GM23338 (cell line): ENCODE measurements at regions not wholly inside any gene's neighbourhood (a gene's known extent, or its start where the extent isn't known, plus 50 kb on each side); places are given as distances from the start of the nearest gene placed in this dataset.

Experiments
- ATAC-seq: fragments of 200-7000 bp; cut with Tn5 transposase; 3 replicates; pipeline ENCODE4 v1.9.1; 2020
- DNase-seq: peaks from one replicate; pipeline ENCODE4 v3.0.0-alpha.2; 2015; ENCODE audit warnings: low spot score
- H2AFZ ChIP-seq: fragments of 200-600 bp; sonication (generic); 2 replicates; pipeline ENCODE4 v1.8.0; 2016; ENCODE audit warnings: antibody characterized with exemption, mild to moderate bottlenecking, moderate library complexity
- H3F3A ChIP-seq: fragments of 200-600 bp; sonication (generic); replicated peaks from 2 replicates; pipeline ENCODE4 v1.8.0; 2017; ENCODE audit warnings: antibody characterized with exemption, mixed run types, low read depth
- H3K27ac ChIP-seq: fragments of 200-600 bp; sonication (generic); 2 replicates; pipeline ENCODE4 v1.6.1; 2016; ENCODE audit warnings: low read depth
- H3K27me3 ChIP-seq: fragments of 200-600 bp; sonication (generic); 2 replicates; pipeline ENCODE4 v1.8.0; 2016; ENCODE audit warnings: mild to moderate bottlenecking, mixed run types, moderate library complexity; ENCODE audit not compliant: insufficient read depth
- H3K36me3 ChIP-seq: fragments of 200-600 bp; sonication (generic); 2 replicates; pipeline ENCODE4 v1.8.0; 2016; ENCODE audit warnings: mild to moderate bottlenecking; ENCODE audit not compliant: insufficient read depth
- H3K4me1 ChIP-seq: fragments of 200-600 bp; sonication (generic); 2 replicates; pipeline ENCODE4 v1.8.0; 2016; ENCODE audit warnings: mild to moderate bottlenecking, moderate library complexity; ENCODE audit not compliant: insufficient read depth
- H3K4me2 ChIP-seq: fragments of 200-600 bp; sonication (generic); 2 replicates; pipeline ENCODE4 v1.7.1; 2017; ENCODE audit warnings: mixed run types
- H3K4me3 ChIP-seq: fragments of 200-600 bp; sonication (generic); 2 replicates; pipeline ENCODE4 v1.6.1; 2016; ENCODE audit warnings: mixed run types
- H3K79me2 ChIP-seq: fragments of 200-600 bp; sonication (generic); replicated peaks from 2 replicates; pipeline ENCODE4 v1.8.0; 2017; ENCODE audit warnings: mild to moderate bottlenecking; ENCODE audit not compliant: insufficient read depth
- H3K9me2 ChIP-seq: fragments of 200-600 bp; sonication (generic); 2 replicates; pipeline ENCODE4 v1.8.0; 2017; ENCODE audit not compliant: insufficient read depth
- H4K20me1 ChIP-seq: fragments of 200-600 bp; sonication (generic); replicated peaks from 2 replicates; pipeline ENCODE4 v1.8.0; 2017; ENCODE audit warnings: mild to moderate bottlenecking; ENCODE audit not compliant: insufficient read depth
- H3K27ac Mint-ChIP-seq: 2 replicates; pipeline ENCODE4 v1.8.0; 2020; ENCODE audit warnings: inconsistent platforms, mild to moderate bottlenecking, moderate library complexity, mixed read lengths
- H3K27me3 Mint-ChIP-seq: 3 replicates; pipeline ENCODE4 v1.8.0; 2022; ENCODE audit warnings: low read depth, mild to moderate bottlenecking, moderate library complexity, mixed read lengths, inconsistent platforms; ENCODE audit not compliant: insufficient read depth, poor library complexity
- H3K36me3 Mint-ChIP-seq: 3 replicates; pipeline ENCODE4 v1.8.0; 2021; ENCODE audit warnings: low read depth, mild to moderate bottlenecking, inconsistent platforms, moderate library complexity, mixed read lengths
- H3K4me1 Mint-ChIP-seq: 3 replicates; pipeline ENCODE4 v1.8.0; 2020; ENCODE audit warnings: mild to moderate bottlenecking, inconsistent platforms, mixed read lengths
- H3K4me3 Mint-ChIP-seq: 3 replicates; pipeline ENCODE4 v1.8.0; 2021; ENCODE audit warnings: moderate library complexity, mild to moderate bottlenecking, inconsistent platforms, mixed read lengths
- H3K9me3 Mint-ChIP-seq: 3 replicates; pipeline ENCODE4 v1.8.0; 2020; ENCODE audit warnings: moderate library complexity, mild to moderate bottlenecking, inconsistent platforms, mixed read lengths
- CREB1 ChIP-seq: fragments of 250-450 bp; sonication (Bioruptor Pico); IDR thresholded peaks from 2 replicates; pipeline ENCODE4 v1.5.0; 2020; ENCODE audit warnings: low read depth, mild to moderate bottlenecking, moderate library complexity
- CTCF ChIP-seq, 2 experiments: fragments of 200-600 bp in 1 of 2; sonication (generic) in 1 of 2; conservative IDR thresholded peaks; 2 replicates each; pipeline versions ENCODE4 v1.5.1 to v1.6.1; 2016 to 2017; ENCODE audit warnings: antibody characterized with exemption in 2 of 2, low read depth in 2 of 2, mild to moderate bottlenecking in 2 of 2, moderate library complexity in 1 of 2
- ETS1 ChIP-seq: IDR thresholded peaks from 2 replicates; pipeline ENCODE4 v1.6.1; 2016; ENCODE audit warnings: antibody characterized with exemption
- EZH2 ChIP-seq: fragments of 200-600 bp; sonication (generic); IDR thresholded peaks from one replicate; pipeline ENCODE4 v1.8.0; 2017; ENCODE audit warnings: antibody characterized with exemption, mild to moderate bottlenecking, low read depth; ENCODE audit not compliant: unreplicated experiment
- EZH2phosphoT487 ChIP-seq: fragments of 200-600 bp; sonication (generic); IDR thresholded peaks from one replicate; pipeline ENCODE4 v1.8.1; 2018; ENCODE audit warnings: antibody characterized with exemption; ENCODE audit not compliant: unreplicated experiment
- JUNB ChIP-seq: IDR thresholded peaks from one replicate; pipeline ENCODE4 v1.6.1; 2016; ENCODE audit warnings: antibody characterized with exemption; ENCODE audit not compliant: unreplicated experiment
- POLR2AphosphoS5 ChIP-seq: IDR thresholded peaks from 2 replicates; pipeline ENCODE4 v1.6.1; 2016; ENCODE audit warnings: antibody characterized with exemption, low read depth
- STAT1 ChIP-seq: IDR thresholded peaks from one replicate; pipeline ENCODE4 v1.6.1; 2016; ENCODE audit warnings: antibody characterized with exemption; ENCODE audit not compliant: unreplicated experiment
- ZNF114 ChIP-seq: fragments of 250-450 bp; sonication (Bioruptor Pico); IDR thresholded peaks from 2 replicates; pipeline ENCODE4 v1.5.0; 2020; ENCODE audit warnings: mild to moderate bottlenecking, moderate library complexity
- ZNF331 ChIP-seq: fragments of 250-450 bp; sonication (Bioruptor Pico); IDR thresholded peaks from 2 replicates; pipeline ENCODE4 v1.5.0; 2020; ENCODE audit warnings: low read depth, mild to moderate bottlenecking, moderate library complexity
- ZNF462 ChIP-seq: fragments of 250-450 bp; sonication (Bioruptor Pico); IDR thresholded peaks from 2 replicates; pipeline ENCODE4 v1.5.0; 2020; ENCODE audit warnings: mild to moderate bottlenecking, moderate library complexity

GRCh38 chr1:191140038-191140437 lies 662.4 kb upstream of the BRINP3 start (continued):
- no peak for TF ChIP-seq CTCF (conservative IDR thresholded peaks at IDR 0.05; ENCODE audit: low read depth in 2 of 2)

- Histone ChIP-seq H4K20me1 (no peaks in the 10 kb centered on the region), H3K4me3 (no peak overlapping the region), H2AFZ (peak overlapping the region; percentile 72), H3K4me2 (no peak overlapping the region), H3K27me3 (no peaks in the 10 kb centered on the region), H3F3A (no peaks in the 10 kb centered on the region), H3K4me1 (peaks cover 8% of the 10 kb centered on the region; the same call in 1 of the 2 replicates), H3K27ac (no peak overlapping the region), H3K9me2 (peaks cover 2% of the 10 kb centered on the region; the same call in 1 of the 2 replicates), H3K36me3 (no peaks in the 10 kb centered on the region), H3K79me2 (no peaks in the 10 kb centered on the region)
- Mint-ChIP-seq H3K4me1 (peaks cover 3% of the 10 kb centered on the region; the same call in 1 of the 3 replicates), H3K27me3 (no peaks in the 10 kb centered on the region), H3K4me3 (no peak overlapping the region), H3K36me3 (no peaks in the 10 kb centered on the region), H3K9me3 (no peaks in the 10 kb centered on the region), H3K27ac (no peak overlapping the region)
- DNase-seq (no peak), ATAC-seq (no peak)
- TF ChIP-seq CREB1 (CRISPR knock-in tag) (no peak), ZNF114 (CRISPR knock-in tag) (no peak), JUNB (no peak), ZNF331 (no peak), ETS1 (no peak), STAT1 (no peak), EZH2 (no peak), ZNF462 (CRISPR knock-in tag) (no peak), EZH2phosphoT487 (no peak), POLR2AphosphoS5 (no peak), CTCF (conservative IDR thresholded peaks at IDR 0.05; ENCODE audit: low read depth in 2 of 2) (no peak)
Observed at GRCh38 chr1:191142748-191143147, 665.1 kb upstream of the BRINP3 start.
